NAMALWA (cell line): ENCODE measurements at regions not wholly inside any gene's neighbourhood (a gene's known extent, or its start where the extent isn't known, plus 50 kb on each side); places are given as distances from the start of the nearest gene placed in this dataset.
A peak's percentile ranks its signal among the peaks of the same experiment; 100 is the strongest.

Source experiments
- DNase-seq: peaks from one replicate; pipeline ENCODE4 v3.0.0-alpha.2; 2015; ENCODE audit warnings: low spot score

DNA sequence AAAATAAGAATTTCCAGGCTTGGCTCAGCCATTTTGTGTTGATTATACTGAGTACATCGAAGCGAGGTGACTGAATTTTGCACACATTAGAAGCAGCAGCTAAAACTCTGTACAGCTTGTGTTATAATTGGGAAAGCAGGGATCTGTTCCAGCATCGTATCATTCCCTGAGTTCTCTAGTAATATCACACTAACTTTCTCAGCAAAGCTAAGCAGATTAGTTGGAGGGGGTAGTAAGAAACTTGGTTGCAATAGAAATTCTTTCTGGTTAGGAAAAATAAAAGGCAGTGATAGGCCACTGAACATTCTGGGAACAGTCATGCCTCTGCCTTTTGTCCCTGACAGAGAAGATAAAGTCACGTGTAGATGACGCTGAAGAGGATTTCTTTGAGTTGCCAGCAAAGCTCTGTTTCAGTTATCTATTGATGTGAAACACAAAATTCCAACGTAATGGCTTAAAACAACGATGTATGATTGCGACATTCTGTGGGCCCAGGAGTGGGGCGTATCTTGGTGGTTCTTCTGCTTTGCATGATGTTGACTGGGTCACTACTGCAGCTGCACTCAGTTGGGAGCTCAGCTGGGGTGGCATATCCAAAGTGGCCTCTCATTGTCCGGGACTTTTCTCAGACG lies 202.1 kb upstream of the MEX3C start:
- DNase-seq = no peak

DNA sequence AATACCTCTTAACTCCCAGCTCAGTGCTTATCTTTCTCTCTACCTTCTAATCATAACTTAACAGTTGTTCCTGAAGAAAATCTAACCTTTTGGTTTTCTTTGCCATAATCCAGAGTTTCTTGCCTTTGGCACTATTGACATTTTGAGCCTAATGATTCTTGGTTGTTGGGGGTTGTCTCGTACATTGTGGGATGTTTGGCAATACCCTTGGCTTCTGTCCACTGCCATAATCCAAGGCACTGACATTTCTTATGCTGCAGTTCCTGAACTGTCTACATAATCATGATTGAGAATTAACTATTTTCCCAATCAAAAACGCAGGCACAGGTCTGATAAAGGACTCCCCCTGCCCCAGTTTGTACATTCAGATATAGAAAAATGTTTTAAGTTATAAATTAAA lies 203.2 kb upstream of the MEX3C start:
- DNase-seq = no peak

DNA sequence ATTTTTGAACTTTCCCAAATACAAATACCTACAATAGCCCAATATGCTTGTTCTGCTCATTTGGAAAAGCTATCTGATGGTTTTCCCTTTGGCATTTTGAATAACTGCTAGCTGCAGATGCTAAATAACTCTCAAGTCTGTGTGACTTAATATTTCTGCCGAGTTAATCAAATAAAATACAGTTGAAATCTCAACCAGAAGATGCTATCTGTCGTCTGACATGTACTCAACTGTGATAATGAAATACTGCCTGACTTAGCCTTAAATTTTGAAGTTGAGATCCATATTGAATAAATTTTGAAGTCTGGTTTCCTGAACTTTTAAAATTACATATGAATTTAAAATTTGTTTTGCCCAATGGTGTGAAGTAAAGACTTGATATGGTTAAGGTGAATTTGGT lies 204.4 kb upstream of the MEX3C start:
- DNase-seq = no peak

- no peak for DNase-seq
Observed at GRCh38 chr18:51404620-51405019, 207.1 kb upstream of the MEX3C start.

- DNase-seq = no peak
Observed at GRCh38 chr18:51405683-51406477, 208.4 kb upstream of the MEX3C start.

- DNase-seq = peak; percentile 16
Observed at GRCh38 chr18:51417643-51418483, 220.4 kb upstream of the MEX3C start.

DNA sequence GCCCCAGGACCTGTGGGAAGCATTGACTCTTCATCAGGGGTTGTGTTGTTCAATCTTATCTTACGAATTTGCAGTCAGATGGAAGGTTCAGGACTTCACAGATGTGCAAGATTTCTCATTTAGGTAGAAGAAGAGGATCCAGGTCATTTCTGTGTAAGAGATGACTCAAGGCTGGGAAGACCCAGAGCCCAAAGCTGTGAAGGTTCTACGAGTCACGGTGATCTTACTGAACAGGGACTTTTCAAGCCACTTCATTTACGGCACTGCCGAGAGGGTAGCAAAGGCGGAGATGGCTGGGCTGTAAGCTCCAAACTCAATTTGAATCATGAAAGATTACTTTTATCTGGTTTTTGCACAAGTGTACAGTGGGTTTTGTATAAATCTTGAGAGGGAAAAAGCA lies 228.0 kb upstream of the MEX3C start:
- DNase-seq = no peak

DNA sequence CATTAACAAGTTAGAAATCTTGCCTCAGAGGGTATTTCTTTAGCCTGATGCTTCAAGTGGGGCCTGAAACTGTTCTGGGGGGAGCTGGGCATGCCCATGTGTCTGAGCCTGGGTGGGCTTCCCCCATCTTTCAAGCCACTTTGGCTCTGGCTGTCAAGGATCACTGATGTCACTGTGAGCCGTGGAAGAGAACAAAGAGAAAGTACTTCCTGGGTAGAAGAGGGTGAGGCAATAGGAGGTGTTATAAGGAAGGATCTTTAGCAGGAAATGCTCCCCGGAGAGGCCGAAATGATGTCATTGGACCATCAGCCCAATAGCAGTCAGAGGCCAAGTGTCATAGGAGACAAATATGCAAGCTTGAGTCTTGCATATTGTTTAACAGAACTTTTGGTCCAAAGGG lies 228.4 kb upstream of the MEX3C start:
- no peak for DNase-seq

DNA sequence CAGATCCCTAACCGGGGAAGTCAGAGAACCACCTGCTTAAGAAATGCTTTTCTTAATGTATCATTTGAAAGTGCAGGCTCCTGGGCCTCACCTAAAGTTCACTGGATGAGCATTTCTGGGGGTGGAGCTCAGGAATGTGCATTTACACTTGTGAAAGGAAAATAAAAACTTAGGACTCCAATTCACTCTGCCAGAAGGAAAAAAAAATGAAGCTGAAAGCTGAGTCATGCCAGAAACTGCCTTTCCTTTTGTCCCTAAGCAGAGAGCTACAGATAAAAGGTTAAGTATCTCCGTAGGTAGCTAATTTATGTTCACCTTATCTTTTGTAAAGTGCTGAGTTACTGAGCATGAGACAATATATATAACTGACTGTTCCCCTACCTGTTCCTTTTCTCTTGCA lies 229.5 kb upstream of the MEX3C start:
- no peak for DNase-seq

DNA sequence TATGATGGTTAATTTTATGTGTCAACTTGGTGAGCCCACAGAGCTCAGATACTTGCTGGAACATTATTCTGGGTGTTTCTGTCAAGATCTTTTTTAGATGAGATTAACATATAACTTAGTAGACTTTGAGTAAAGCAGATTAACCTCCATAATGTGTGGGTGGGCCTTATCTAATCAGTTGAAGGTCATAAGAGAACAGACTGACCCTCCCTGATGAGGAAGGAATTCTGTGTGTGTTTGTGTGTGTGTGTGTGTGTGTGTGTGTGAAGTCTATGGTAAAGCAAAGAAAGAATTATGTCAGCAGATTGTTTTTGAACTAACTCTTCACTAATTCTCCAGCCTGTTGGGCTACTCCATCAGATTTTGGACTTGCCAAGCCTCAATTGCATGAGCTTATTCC lies 232.2 kb upstream of the MEX3C start:
- DNase-seq = no peak

- no peak for DNase-seq
Observed at GRCh38 chr18:51430538-51430937, 233.1 kb upstream of the MEX3C start.

- no peak for DNase-seq
Observed at GRCh38 chr18:51433296-51433695, 235.8 kb upstream of the MEX3C start.

- no peak for DNase-seq
Observed at GRCh38 chr18:51433881-51434280, 236.4 kb upstream of the MEX3C start.

- DNase-seq = no peak
Observed at GRCh38 chr18:51437280-51438271, 240.1 kb upstream of the MEX3C start.

DNA sequence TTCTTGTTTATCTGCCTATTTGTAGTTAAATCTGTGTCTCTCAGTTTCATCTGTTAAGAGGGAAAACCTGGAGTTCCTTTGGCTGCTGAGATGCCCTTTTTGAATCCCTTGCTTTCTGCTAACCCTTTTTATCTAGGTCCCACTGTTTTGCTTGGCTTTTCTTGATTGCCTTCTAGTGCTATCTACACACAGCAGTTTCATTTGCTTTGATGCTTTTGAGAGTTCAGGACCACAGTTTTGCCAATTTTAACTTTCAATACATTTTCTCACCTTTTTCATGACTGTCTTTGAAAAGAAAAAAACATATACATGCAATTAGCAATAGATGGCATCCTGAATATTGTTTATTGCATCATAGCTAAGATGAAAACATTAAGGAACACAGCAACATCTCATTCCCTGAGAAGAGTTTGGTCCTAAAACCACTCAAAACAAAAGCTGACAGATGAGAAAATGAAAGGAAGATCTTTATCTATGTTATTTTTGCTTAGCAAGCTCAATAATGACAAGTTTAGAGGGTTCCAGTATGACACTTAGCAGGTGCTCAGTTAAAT lies 241.4 kb upstream of the MEX3C start:
- DNase-seq = no peak

- DNase-seq = no peak
Observed at GRCh38 chr18:51442012-51442411, 244.5 kb upstream of the MEX3C start.

GRCh38 chr18:51446571-51447210 lies 249.2 kb upstream of the MEX3C start:
- DNase-seq = no peak

GRCh38 chr18:51447351-51448342 lies 250.2 kb upstream of the MEX3C start:
- no peak for DNase-seq

DNA sequence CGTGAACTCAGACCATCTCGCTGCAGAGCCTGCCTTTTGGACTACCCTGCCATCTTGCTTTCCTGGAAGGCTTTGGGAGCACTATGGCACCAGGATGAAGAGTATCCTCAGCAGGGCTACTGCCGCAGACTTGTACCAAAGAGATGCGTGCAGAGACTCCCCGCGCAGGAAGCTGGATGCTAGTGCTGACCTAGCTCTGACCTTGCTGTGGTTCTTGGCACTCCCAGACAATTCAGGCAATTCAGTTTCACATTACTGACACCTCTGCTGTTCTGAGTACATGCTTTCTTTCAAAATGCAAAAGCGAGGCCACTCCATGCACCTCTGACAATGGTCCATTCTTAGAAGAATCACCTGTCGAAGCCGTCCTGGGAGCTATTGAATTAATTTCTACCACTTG lies 251.5 kb upstream of the MEX3C start:
- DNase-seq = no peak

GRCh38 chr18:51453594-51453993 lies 256.1 kb upstream of the MEX3C start:
- no peak for DNase-seq
